Calu3 (cell line): ENCODE measurements at regions not wholly inside any gene's neighbourhood (a gene's known extent, or its start where the extent isn't known, plus 50 kb on each side); places are given as distances from the start of the nearest gene placed in this dataset.

Source experiments
- BruUV-seq: library from RNA; stranded (reverse); fragments of 400-500 nt; replicated peaks from 2 replicates; lab custom pipeline; 2021; lab: Mats Ljungman, UMichigan
- CTCF ChIA-PET: fragments of 300-600 bp; sonication (Branson Sonifier 250); formaldehyde crosslinking; loops from one replicate; lab custom pipeline; 2022; ENCODE audit warnings: antibody characterized with exemption; lab: Charles Lee
- DNase-seq: peaks from one replicate; pipeline ENCODE4 v3.0.0; 2022
- H3K27ac Mint-ChIP-seq: one replicate; pipeline ENCODE4 v1.8.0; 2022; ENCODE audit warnings: mixed read lengths; ENCODE audit not compliant: unreplicated experiment
- H3K27me3 Mint-ChIP-seq: one replicate; pipeline ENCODE4 v1.8.0; 2022; ENCODE audit warnings: mixed read lengths; ENCODE audit not compliant: unreplicated experiment
- H3K36me3 Mint-ChIP-seq: one replicate; pipeline ENCODE4 v1.8.0; 2022; ENCODE audit warnings: mild to moderate bottlenecking, moderate library complexity, mixed read lengths; ENCODE audit not compliant: insufficient read depth, unreplicated experiment
- H3K4me1 Mint-ChIP-seq: one replicate; pipeline ENCODE4 v1.8.0; 2022; ENCODE audit warnings: mild to moderate bottlenecking, low read depth, mixed read lengths; ENCODE audit not compliant: unreplicated experiment
- H3K4me3 Mint-ChIP-seq: one replicate; pipeline ENCODE4 v1.8.0; 2022; ENCODE audit warnings: mild to moderate bottlenecking, low read depth, moderate library complexity, mixed read lengths; ENCODE audit not compliant: unreplicated experiment
- H3K9me3 Mint-ChIP-seq: one replicate; pipeline ENCODE4 v1.8.0; 2022; ENCODE audit warnings: low read depth, mixed read lengths; ENCODE audit not compliant: unreplicated experiment
- intact Hi-C: fragments of 100-400 bp; cut with micrococcal nuclease; formaldehyde crosslinking; loops from one replicate; pipeline ENCODE4 v1.10.0; 2022; ENCODE audit not compliant: unreplicated experiment
- TF ChIP-seq, protein P1 (sequence below): fragments of 200-600 bp; IDR thresholded peaks from one replicate; pipeline ENCODE4 v1.8.0; 2022; ENCODE audit warnings: antibody characterized with exemption; ENCODE audit not compliant: unreplicated experiment

DNA sequence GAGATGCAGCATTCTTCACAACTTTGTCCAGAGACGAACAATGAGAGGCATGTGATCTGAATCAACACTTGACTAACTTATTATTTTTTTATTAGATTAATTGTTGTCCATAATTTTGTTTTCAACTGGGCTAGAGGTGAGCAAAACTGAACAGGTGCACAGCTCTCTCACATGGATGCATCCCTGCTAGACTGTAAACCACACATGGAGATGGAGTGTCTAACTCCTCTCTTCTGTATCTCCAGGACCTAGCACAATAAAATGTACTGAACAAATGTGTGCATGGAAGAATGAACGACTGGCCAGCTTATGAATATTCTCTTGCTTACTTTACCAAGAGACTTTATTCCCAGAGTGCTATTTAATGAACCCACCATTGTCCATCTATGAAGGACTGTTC, 627.7 kb downstream of the LIG4 start:
- Mint-ChIP-seq H3K36me3 (no peaks in the 10 kb centered on the region), H3K27me3 (no peaks in the 10 kb centered on the region), H3K27ac (no peak overlapping the region), H3K4me1 (no peaks in the 10 kb centered on the region), H3K9me3 (no peaks in the 10 kb centered on the region), H3K4me3 (no peak overlapping the region)
- DNase-seq = no peak
- BruUV-seq = no TSS peak
- CTCF ChIA-PET = no interaction called here
- TF ChIP-seq, protein P1, sequence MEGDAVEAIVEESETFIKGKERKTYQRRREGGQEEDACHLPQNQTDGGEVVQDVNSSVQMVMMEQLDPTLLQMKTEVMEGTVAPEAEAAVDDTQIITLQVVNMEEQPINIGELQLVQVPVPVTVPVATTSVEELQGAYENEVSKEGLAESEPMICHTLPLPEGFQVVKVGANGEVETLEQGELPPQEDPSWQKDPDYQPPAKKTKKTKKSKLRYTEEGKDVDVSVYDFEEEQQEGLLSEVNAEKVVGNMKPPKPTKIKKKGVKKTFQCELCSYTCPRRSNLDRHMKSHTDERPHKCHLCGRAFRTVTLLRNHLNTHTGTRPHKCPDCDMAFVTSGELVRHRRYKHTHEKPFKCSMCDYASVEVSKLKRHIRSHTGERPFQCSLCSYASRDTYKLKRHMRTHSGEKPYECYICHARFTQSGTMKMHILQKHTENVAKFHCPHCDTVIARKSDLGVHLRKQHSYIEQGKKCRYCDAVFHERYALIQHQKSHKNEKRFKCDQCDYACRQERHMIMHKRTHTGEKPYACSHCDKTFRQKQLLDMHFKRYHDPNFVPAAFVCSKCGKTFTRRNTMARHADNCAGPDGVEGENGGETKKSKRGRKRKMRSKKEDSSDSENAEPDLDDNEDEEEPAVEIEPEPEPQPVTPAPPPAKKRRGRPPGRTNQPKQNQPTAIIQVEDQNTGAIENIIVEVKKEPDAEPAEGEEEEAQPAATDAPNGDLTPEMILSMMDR = no peak
- intact Hi-C loops = no loop called here

DNA sequence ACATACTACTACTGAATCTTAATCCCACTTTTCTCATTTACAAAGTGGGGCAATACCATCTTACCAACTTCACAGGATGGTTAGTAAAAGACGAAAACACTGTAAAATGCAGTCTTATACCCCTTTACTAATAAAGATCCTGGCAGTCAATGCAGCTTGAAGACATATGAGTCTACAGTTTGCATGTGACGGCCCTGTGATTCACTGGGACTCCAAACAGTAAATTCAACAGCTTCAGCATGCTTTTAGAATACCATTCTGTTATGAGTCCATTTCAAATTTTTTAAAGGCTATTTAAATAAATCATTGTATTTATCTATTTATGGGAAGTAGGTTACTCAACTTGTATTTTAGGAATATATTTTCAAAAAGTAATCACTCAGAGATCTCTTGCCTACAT, 629.1 kb downstream of the LIG4 start:
- H3K27ac Mint-ChIP-seq = no peak overlapping the region
- no peaks in the 10 kb centered on the region for H3K27me3 Mint-ChIP-seq
- DNase-seq = no peak
- CTCF ChIA-PET = no interaction called here
- no peaks in the 10 kb centered on the region for H3K36me3 Mint-ChIP-seq
- no peak overlapping the region for H3K4me3 Mint-ChIP-seq
- no TSS peak for BruUV-seq
- no peaks in the 10 kb centered on the region for H3K4me1 Mint-ChIP-seq
- no peaks in the 10 kb centered on the region for H3K9me3 Mint-ChIP-seq
- intact Hi-C loops = no loop called here
- TF ChIP-seq, protein P1 = no peak

DNA sequence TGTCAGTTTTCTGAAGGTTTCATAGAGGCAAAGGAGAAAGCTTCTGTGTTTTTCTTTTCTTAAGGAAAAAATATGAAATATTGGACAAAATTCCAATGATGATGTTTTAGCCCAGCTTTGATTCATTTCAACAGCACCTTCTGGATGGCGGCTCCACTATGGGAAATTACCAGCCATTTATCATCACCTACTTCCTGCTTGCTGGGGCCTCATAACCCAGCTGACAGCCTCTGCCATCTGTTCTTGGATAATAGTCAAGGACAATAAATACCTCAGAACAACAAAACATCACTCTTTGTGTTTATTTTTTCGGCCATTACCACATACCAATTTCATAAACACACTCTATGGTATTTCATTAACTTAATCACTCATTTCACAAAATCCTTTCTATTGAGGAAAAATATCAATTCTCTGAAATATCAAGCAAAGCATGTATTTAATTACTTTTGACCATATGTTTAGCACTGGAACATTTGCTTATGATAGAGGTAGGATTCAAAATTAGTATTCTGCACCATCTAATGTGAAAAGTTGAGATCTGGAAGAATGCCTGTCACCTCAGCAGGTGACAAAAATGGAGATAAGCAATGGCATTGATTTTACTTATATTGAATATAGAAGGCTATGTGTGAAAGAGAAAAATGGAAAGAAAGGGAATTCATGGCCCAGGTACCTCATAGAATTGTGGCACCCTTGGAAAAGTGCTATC, 629.7 kb downstream of the LIG4 start:
- no TSS peak for BruUV-seq
- Mint-ChIP-seq H3K9me3 (no peaks in the 10 kb centered on the region), H3K27ac (no peak overlapping the region), H3K4me3 (no peak overlapping the region), H3K4me1 (no peaks in the 10 kb centered on the region), H3K36me3 (no peaks in the 10 kb centered on the region), H3K27me3 (no peaks in the 10 kb centered on the region)
- CTCF ChIA-PET = no interaction called here
- DNase-seq = no peak
- TF ChIP-seq, protein P1 = no peak
- intact Hi-C loops = no loop called here

DNA sequence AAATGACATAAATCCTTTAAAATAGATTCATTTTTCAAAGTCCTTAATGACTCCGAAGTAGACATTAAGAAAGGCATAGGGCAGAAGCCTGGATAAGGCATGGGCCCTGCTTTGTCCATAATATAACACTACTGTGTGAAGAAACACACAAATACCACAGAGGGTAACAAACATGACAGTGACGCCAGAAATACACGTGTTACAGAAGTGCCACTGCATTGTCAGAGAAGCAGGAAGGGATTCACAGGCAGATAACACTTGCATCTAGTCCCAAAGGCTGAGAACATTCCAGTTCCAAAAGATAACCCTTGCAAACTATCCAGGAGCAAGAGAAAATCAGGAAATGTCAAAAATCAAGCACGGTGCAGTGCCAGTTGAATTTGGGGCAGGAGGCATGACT, 633.2 kb downstream of the LIG4 start:
- H3K4me3 Mint-ChIP-seq = no peak overlapping the region
- H3K4me1 Mint-ChIP-seq = no peaks in the 10 kb centered on the region
- H3K27ac Mint-ChIP-seq = no peak overlapping the region
- CTCF ChIA-PET = no interaction called here
- no TSS peak for BruUV-seq
- H3K27me3 Mint-ChIP-seq = no peaks in the 10 kb centered on the region
- intact Hi-C loops = no loop called here
- H3K36me3 Mint-ChIP-seq = no peaks in the 10 kb centered on the region
- TF ChIP-seq, protein P1 = no peak
- no peaks in the 10 kb centered on the region for H3K9me3 Mint-ChIP-seq
- no peak for DNase-seq
